Ovary (tissue), 7 donors: ENCODE measurements at regions not wholly inside any gene's neighbourhood (a gene's known extent, or its start where the extent isn't known, plus 50 kb on each side); places are given as distances from the start of the nearest gene placed in this dataset.

Source experiments
- DNase-seq, 5 donors: peaks; one replicate each; pipeline ENCODE4 v3.0.0-alpha.2; 2019 to 2020
- H3K27ac ChIP-seq, 2 donors: fragments of 200-600 bp; one replicate each; pipeline versions ENCODE4 v1.5.1 to v1.8.0; 2019 to 2022
- H3K27me3 ChIP-seq: fragments of 200-600 bp; one replicate; pipeline ENCODE4 v1.8.0; 2022
- H3K36me3 ChIP-seq: fragments of 200-600 bp; sonication (generic); one replicate; pipeline ENCODE4 v1.5.1; 2019
- H3K4me1 ChIP-seq: one replicate; pipeline ENCODE4 v1.8.1; 2013; ENCODE audit warnings: mild to moderate bottlenecking, moderate library complexity; ENCODE audit not compliant: insufficient read depth
- H3K4me3 ChIP-seq: fragments of 200-600 bp; sonication (generic); one replicate; pipeline ENCODE4 v1.5.1; 2017
- H3K9me3 ChIP-seq, 2 donors: fragments of 200-600 bp in 1 of 2; sonication (generic) in 1 of 2; one replicate each; pipeline versions ENCODE4 v1.5.1 to v1.8.1; 2013 to 2019; ENCODE audit warnings: mild to moderate bottlenecking in 1 of 2, moderate library complexity in 1 of 2
- EP300 ChIP-seq: sonication (generic); formaldehyde crosslinking; IDR thresholded peaks from one replicate; pipeline ENCODE4 v1.6.1; 2017; ENCODE audit warnings: antibody characterized with exemption
- POLR2A ChIP-seq: fragments of 450-650 bp; IDR thresholded peaks from one replicate; pipeline ENCODE4 v1.6.1; 2017; ENCODE audit warnings: antibody characterized with exemption, mild to moderate bottlenecking, moderate library complexity
- WGBS, 3 donors: extraction: QIAGEN DNeasy Blood & Tissue Kit in 1 of 3; methylation state at CpG; one replicate each; pipeline versions ENCODE4 v1.1.5 to v1.1.7; 2013 to 2017; 5-methylcytosine and 5-hydroxymethylcytosine counted together
- intact Hi-C, 4 donors: fragments of 100-400 bp; cut with DNase I; formaldehyde crosslinking; loops; one replicate each; pipeline versions ENCODE4 v1.11.0 to v1.15.1; 2022 to 2023
- TF ChIP-seq, protein P1 (sequence below), 3 donors: fragments of 450-650 bp in 2 of 3; fragments of 200-600 bp in 1 of 3; IDR thresholded peaks; one replicate each; pipeline versions ENCODE4 v1.5.1 to v1.8.0; 2016 to 2022; ENCODE audit warnings: antibody characterized with exemption in 3 of 3, mild to moderate bottlenecking in 1 of 3
- donor health status: DM: no; HTN: no; CAD: no; lungs with moderate emphysema.
- donor health status: DM: no; HTN: no; CAD: no.
- donor health status: Bipolar disorder and iron deficiency.
- donor health status: DM: no; HTN: no; CAD: no.
- donor health status: DM: yes; HTN: yes; CAD: no.

DNA sequence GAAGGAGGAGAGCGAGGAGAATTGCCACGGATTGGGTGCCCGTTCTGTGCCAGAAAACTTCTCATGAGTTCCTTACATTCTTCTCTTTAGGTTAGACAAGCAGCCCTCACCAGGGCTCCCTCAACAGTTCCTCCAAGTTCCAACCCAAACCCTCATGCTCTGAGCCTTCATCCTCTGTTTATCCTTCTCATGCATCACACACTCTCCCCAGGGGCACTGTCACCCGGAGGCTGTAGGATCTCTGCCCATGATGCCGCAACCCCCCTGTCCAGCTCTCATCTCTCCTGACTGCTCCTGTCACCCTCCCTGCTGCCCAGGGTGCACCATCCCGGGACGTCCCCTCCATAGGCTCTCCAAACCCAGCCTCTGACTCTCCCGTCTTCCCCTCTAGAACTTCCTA is 99.4 kb upstream of the MYCN start:
- 88 to 95% (median 89%) methylated on average over 8 of the region's 8 CpGs for WGBS, 3 donors
- no peaks in the 10 kb centered on the region for H3K36me3 ChIP-seq
- no peaks in the 10 kb centered on the region for H3K4me1 ChIP-seq
- intact Hi-C loops = no loop called here
- no peak overlapping the region for H3K4me3 ChIP-seq
- H3K27me3 ChIP-seq = no peaks in the 10 kb centered on the region
- DNase-seq = no peak
- TF ChIP-seq, protein P1, sequence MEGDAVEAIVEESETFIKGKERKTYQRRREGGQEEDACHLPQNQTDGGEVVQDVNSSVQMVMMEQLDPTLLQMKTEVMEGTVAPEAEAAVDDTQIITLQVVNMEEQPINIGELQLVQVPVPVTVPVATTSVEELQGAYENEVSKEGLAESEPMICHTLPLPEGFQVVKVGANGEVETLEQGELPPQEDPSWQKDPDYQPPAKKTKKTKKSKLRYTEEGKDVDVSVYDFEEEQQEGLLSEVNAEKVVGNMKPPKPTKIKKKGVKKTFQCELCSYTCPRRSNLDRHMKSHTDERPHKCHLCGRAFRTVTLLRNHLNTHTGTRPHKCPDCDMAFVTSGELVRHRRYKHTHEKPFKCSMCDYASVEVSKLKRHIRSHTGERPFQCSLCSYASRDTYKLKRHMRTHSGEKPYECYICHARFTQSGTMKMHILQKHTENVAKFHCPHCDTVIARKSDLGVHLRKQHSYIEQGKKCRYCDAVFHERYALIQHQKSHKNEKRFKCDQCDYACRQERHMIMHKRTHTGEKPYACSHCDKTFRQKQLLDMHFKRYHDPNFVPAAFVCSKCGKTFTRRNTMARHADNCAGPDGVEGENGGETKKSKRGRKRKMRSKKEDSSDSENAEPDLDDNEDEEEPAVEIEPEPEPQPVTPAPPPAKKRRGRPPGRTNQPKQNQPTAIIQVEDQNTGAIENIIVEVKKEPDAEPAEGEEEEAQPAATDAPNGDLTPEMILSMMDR (IDR thresholded peaks at IDR 0.05) = no peak
- TF ChIP-seq POLR2A = no peak
- no peak for TF ChIP-seq EP300
- no peak overlapping the region for H3K27ac ChIP-seq
- no peaks in the 10 kb centered on the region for H3K9me3 ChIP-seq

DNA sequence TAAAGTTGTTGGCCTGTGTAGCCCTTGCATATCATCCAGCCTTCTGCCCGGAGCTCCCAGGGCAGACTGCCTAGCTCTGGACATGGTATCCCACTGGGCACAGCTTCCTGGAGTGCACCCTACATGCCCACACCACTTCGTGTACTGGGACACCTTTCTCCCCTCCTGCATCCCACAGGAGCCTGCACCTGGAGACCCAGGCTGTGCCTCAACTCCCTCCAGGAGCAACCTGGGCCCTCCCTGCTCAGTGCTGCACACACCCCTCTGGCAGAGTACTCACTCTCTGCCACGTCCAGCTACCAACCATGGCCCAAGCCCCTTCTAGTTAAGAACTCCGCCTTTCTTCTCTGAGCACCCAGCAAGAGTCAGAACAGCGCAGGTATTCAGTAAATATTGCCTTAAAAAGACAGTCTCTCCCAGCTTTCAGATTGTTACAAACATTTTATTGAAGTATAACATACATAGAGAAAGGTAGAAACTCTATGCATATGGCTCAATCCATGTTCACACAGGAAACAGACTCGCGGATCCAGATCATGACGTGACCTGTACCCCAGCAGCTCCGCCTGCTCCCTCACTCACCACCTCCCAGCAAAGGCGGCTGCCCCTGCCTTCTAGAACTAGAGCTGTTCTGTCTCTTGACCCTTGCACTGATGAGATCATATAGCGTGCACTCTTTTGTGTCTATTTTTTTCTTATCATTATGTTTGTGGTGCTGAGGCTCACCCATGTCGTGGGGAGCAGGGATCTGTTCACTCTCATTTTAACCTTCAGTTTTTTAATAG is 98.4 kb upstream of the MYCN start:
- Histone ChIP-seq H3K9me3 (no peaks in the 10 kb centered on the region), H3K27ac (no peak overlapping the region), H3K27me3 (no peaks in the 10 kb centered on the region), H3K36me3 (no peaks in the 10 kb centered on the region), H3K4me3 (no peak overlapping the region), H3K4me1 (no peaks in the 10 kb centered on the region)
- intact Hi-C loops = no loop called here
- DNase-seq = no peak
- TF ChIP-seq, protein P1 (IDR thresholded peaks at IDR 0.05) = no peak
- TF ChIP-seq POLR2A (no peak), EP300 (no peak)
- WGBS, 3 donors = 82 to 89% (median 86%) methylated on average over 12 of the region's 12 CpGs

DNA sequence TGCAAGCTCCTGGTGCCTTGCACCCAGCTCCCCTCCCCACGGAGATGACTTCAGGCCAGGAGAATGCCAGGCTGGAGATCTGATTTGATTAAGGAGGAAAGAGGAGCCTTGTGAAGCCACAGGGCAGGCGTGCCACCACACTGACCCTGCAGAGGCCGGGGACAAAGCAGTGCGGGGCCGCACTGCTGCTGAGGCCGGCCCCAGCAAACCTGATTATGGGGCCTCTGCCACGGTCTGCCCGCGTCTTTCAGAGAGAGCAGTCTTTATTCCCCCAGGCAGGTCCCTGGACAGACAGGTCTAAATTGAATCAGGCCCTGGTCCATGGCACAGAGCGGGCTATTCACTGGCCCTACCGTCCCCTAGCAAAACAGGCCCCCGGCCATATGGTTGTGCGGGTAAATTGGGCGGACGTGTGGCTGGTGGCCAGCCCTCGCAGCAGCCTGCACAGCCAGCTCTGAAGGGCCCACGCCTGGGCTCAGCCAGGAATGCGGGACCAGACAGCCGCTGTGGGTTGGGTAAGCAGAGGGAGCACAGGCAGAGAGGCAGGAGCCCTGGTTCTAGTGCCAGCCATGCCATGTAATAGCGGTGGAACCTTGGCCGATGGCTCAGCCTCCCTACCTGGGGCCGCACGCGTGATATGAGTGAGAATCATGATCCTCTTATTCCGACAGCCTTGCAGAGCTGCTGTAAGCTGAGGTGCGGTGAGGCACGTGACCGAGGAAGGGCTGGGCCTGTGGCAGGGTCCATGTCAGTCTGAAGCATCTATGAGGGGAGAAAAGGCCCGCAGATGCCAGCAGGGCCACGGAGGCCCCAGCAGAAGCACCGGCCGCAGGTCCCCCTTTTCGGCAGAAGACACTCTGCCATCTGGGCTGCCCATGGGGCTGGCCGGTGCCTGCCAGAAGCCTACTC is 97.3 kb upstream of the MYCN start:
- Histone ChIP-seq H3K4me1 (no peaks in the 10 kb centered on the region), H3K4me3 (no peak overlapping the region), H3K27ac (no peak overlapping the region), H3K36me3 (no peaks in the 10 kb centered on the region), H3K27me3 (no peaks in the 10 kb centered on the region), H3K9me3 (no peaks in the 10 kb centered on the region)
- no peak for DNase-seq
- TF ChIP-seq, protein P1 (IDR thresholded peaks at IDR 0.05) = no peak
- no peak for TF ChIP-seq POLR2A
- TF ChIP-seq EP300 = no peak
- intact Hi-C loops = no loop called here
- WGBS, 3 donors = 92 to 94% (median 92%) methylated on average over 34 of the region's 34 CpGs

DNA sequence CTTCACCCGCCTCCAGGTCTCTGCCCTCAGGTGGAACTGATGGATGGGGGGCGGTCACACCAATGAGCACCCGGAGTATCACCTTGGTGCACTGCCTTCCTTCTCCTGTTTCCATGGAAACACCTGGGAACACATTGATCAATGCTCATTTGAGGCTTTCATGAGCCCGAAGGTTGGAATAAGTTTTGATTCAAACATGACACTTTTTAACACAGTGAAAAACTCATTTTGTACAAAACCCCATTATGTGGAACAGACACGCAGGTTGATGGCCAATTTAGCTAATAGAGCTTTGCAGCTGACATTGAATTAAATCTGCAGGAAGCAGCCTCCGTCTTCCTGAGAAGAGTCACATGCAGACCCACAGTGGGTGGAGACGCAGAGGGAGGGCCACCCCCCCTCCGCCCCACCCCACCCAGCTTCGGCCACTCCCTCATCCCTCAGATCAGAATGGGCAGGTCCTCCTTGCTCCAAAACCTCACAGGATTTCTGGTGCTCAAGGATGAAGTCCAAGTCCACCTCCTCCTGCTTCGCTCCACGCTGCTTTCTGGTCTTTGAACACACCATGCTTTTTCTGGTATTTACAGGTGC is 96.0 kb upstream of the MYCN start:
- no peaks in the 10 kb centered on the region for H3K27me3 ChIP-seq
- intact Hi-C loops = no loop called here
- H3K4me1 ChIP-seq = no peaks in the 10 kb centered on the region
- no peak overlapping the region for H3K4me3 ChIP-seq
- TF ChIP-seq EP300 = no peak
- H3K27ac ChIP-seq = no peak overlapping the region
- DNase-seq = no peak
- WGBS, 3 donors = 54 to 68% (median 62%) methylated on average over 11 of the region's 11 CpGs
- H3K9me3 ChIP-seq = no peaks in the 10 kb centered on the region
- no peaks in the 10 kb centered on the region for H3K36me3 ChIP-seq
